ENCODE measurements at regions not wholly inside any gene's neighbourhood (a gene's known extent, or its start where the extent isn't known, plus 50 kb on each side); places are given as distances from the start of the nearest gene placed in this dataset.

DNA sequence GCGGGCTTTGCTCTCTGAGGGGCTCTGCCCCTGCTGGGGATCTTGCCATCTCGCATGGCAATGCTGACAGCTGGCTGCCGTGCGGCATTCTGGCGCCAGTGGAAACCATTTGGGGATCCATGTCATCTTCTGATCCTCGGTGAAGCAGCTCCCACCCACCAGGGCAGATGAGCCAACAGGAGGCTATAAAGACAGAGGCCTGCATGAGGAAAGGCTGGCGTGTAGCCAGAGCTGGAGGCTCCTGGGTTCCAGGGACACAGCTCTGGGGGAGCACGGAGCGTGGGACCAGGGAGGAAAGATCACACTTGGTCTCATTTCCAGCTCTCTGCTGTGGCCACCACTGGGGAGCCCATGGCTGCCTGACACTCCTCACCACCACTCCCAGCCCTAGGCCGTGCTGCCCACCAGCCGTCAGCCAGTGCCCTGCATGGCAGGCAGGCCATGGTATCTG is 145.8 kb downstream of the ZFP36L2 start:
- no TSS peak for BruUV-seq (replicated peaks)
- Histone ChIP-seq H3K36me3 (ENCODE audit: insufficient read depth, low read length, poor library complexity, severe bottlenecking) (no peaks in the 10 kb centered on the region), H3K4me3 (ENCODE audit: low read depth, low read length, poor library complexity, severe bottlenecking) (no peak overlapping the region), H3K27ac (ENCODE audit: low read depth, low read length, poor library complexity, severe bottlenecking) (no peak overlapping the region), H3K9me3 (ENCODE audit: low read depth, low read length, poor library complexity, severe bottlenecking) (no peaks in the 10 kb centered on the region), H3K27me3 (replicated peaks; ENCODE audit: insufficient read depth, low read depth, low read length, poor library complexity) (no peaks in the 10 kb centered on the region), H3K4me1 (ENCODE audit: insufficient read depth, low read length, poor library complexity, severe bottlenecking) (peaks cover 36% of the 10 kb centered on the region)
- TF ChIP-seq, protein P1, sequence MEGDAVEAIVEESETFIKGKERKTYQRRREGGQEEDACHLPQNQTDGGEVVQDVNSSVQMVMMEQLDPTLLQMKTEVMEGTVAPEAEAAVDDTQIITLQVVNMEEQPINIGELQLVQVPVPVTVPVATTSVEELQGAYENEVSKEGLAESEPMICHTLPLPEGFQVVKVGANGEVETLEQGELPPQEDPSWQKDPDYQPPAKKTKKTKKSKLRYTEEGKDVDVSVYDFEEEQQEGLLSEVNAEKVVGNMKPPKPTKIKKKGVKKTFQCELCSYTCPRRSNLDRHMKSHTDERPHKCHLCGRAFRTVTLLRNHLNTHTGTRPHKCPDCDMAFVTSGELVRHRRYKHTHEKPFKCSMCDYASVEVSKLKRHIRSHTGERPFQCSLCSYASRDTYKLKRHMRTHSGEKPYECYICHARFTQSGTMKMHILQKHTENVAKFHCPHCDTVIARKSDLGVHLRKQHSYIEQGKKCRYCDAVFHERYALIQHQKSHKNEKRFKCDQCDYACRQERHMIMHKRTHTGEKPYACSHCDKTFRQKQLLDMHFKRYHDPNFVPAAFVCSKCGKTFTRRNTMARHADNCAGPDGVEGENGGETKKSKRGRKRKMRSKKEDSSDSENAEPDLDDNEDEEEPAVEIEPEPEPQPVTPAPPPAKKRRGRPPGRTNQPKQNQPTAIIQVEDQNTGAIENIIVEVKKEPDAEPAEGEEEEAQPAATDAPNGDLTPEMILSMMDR (conservative IDR thresholded peaks at IDR 0.05; ENCODE audit: low read depth, low read length) = no peak
- no peak for TF ChIP-seq EZH2 (IDR thresholded peaks at IDR 0.05; ENCODE audit: borderline replicate concordance, low read depth, low read length, poor library complexity, severe bottlenecking)
- ChIA-PET POLR2A (ENCODE audit: low non-redundant PET) (no interaction called here), CTCF (no interaction called here)
- intact Hi-C loops (cut with micrococcal nuclease; ENCODE audit: unreplicated experiment) = no loop called here
- no peak for DNase-seq (ENCODE audit: low spot score)

- ChIA-PET CTCF (no interaction called here), POLR2A (ENCODE audit: low non-redundant PET) (no interaction called here)
- Histone ChIP-seq H3K27ac (ENCODE audit: low read depth, low read length, poor library complexity, severe bottlenecking) (no peak overlapping the region), H3K36me3 (ENCODE audit: insufficient read depth, low read length, poor library complexity, severe bottlenecking) (no peaks in the 10 kb centered on the region), H3K9me3 (ENCODE audit: low read depth, low read length, poor library complexity, severe bottlenecking) (no peaks in the 10 kb centered on the region), H3K27me3 (replicated peaks; ENCODE audit: insufficient read depth, low read depth, low read length, poor library complexity) (no peaks in the 10 kb centered on the region), H3K4me1 (ENCODE audit: insufficient read depth, low read length, poor library complexity, severe bottlenecking) (peaks cover 42% of the 10 kb centered on the region), H3K4me3 (ENCODE audit: low read depth, low read length, poor library complexity, severe bottlenecking) (no peak overlapping the region)
- TF ChIP-seq EZH2 (IDR thresholded peaks at IDR 0.05; ENCODE audit: borderline replicate concordance, low read depth, low read length, poor library complexity, severe bottlenecking) = no peak
- TF ChIP-seq, protein P1 (conservative IDR thresholded peaks at IDR 0.05; ENCODE audit: low read depth, low read length) = no peak
- intact Hi-C loops (cut with micrococcal nuclease; ENCODE audit: unreplicated experiment) = no loop called here
- no TSS peak for BruUV-seq (replicated peaks)
- DNase-seq (ENCODE audit: low spot score) = no peak
Measured at GRCh38 chr2:43078781-43079755, 147.3 kb downstream of the ZFP36L2 start.

DNA sequence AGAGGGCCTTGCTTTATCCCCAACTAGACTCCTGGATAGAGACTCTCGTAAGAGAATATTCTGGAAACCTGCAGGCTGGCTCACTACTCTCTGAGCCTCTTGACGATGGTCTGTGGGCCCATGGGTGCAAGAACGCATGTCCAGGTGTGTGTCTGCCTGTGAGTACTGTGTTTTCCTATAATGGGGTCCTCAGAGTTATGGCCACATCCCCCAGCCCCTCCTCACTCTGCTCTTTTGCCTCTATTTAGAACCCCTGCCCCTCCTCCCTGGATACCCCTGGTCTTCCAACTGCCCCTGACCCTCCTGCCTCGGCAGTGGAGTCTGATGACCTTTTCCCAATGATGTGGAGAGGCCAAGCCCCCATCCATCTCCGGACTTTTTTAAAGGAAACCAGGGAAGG is 148.1 kb downstream of the ZFP36L2 start:
- ChIA-PET CTCF (no interaction called here), POLR2A (ENCODE audit: low non-redundant PET) (no interaction called here)
- no peak overlapping the region for H3K27ac ChIP-seq (ENCODE audit: low read depth, low read length, poor library complexity, severe bottlenecking)
- H3K36me3 ChIP-seq (ENCODE audit: insufficient read depth, low read length, poor library complexity, severe bottlenecking) = no peaks in the 10 kb centered on the region
- no peak for TF ChIP-seq EZH2 (IDR thresholded peaks at IDR 0.05; ENCODE audit: borderline replicate concordance, low read depth, low read length, poor library complexity, severe bottlenecking)
- TF ChIP-seq, protein P1 (conservative IDR thresholded peaks at IDR 0.05; ENCODE audit: low read depth, low read length) = no peak
- H3K9me3 ChIP-seq (ENCODE audit: low read depth, low read length, poor library complexity, severe bottlenecking) = no peaks in the 10 kb centered on the region
- DNase-seq (ENCODE audit: low spot score) = no peak
- H3K4me3 ChIP-seq (ENCODE audit: low read depth, low read length, poor library complexity, severe bottlenecking) = no peak overlapping the region
- no peaks in the 10 kb centered on the region for H3K27me3 ChIP-seq (replicated peaks; ENCODE audit: insufficient read depth, low read depth, low read length, poor library complexity)
- H3K4me1 ChIP-seq (ENCODE audit: insufficient read depth, low read length, poor library complexity, severe bottlenecking) = peaks cover 36% of the 10 kb centered on the region
- intact Hi-C loops (cut with micrococcal nuclease; ENCODE audit: unreplicated experiment) = no loop called here
- BruUV-seq (replicated peaks) = no TSS peak
